CD4-positive, alpha-beta T cell treated with Interleukin-21 for 1 hour (primary cell): ENCODE measurements at regions not wholly inside any gene's neighbourhood (a gene's known extent, or its start where the extent isn't known, plus 50 kb on each side); places are given as distances from the start of the nearest gene placed in this dataset.

Source experiments
- DNase-seq: peaks from one replicate; pipeline ENCODE4 v3.0.0-alpha.2; 2020

- no peak for DNase-seq
Measured at GRCh38 chr5:87069311-87069710, 198.4 kb upstream of the RASA1 start.

- peak; percentile 18 for DNase-seq
Measured at GRCh38 chr5:87069974-87070608, 197.6 kb upstream of the RASA1 start.

- DNase-seq: no peak
Measured at GRCh38 chr5:87074072-87074471, 193.6 kb upstream of the RASA1 start.

- DNase-seq: peak; percentile 52
Measured at GRCh38 chr5:87074934-87075541, 192.6 kb upstream of the RASA1 start.

GRCh38 chr5:87076411-87076810, 191.3 kb upstream of the RASA1 start:
- DNase-seq: no peak

DNA sequence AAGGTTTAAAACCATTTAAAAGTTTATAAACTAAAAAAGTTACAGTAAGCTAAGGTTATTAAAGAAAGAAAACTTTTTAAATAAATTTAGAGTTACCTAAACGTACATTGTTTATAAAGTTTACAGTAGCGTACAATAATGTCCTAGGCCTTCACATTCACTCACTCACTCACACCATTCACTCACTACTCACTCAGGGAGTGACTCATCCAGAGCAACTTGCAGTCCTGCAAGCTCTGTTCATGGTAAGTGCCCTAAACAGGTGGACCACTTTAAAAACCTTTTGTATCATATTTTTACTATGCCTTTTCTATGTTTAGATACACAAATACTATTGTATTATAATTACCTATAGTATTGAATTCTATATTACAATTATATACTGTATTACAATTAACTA, 190.8 kb upstream of the RASA1 start:
- no peak for DNase-seq

- DNase-seq: no peak
Measured at GRCh38 chr5:87079219-87079618, 188.5 kb upstream of the RASA1 start.

DNA sequence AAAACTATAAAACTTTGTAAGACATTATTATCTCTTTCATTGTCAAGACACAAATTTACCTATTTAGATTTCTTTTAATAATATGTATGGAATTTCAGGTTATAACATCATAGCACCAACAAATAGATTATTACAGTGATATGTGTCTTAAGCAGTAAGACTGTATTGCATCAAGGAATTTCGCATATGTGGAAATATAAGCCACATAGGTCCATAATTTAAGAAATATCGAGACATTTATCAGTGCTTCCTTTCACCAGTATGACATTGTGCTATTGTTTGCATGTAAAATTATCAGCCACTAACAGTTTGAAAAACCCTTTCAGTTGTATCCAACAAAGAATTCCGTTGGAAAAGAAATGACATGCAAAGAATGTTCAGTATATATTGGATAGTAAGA, 186.7 kb upstream of the RASA1 start:
- DNase-seq: no peak

GRCh38 chr5:87081511-87082372, 185.9 kb upstream of the RASA1 start:
- DNase-seq: peak; percentile 47

- no peak for DNase-seq
Measured at GRCh38 chr5:87094347-87094746, 173.3 kb upstream of the RASA1 start.

GRCh38 chr5:87094833-87095232, 172.8 kb upstream of the RASA1 start:
- DNase-seq: no peak

- no peak for DNase-seq
Measured at GRCh38 chr5:87095787-87096186, 171.9 kb upstream of the RASA1 start.

DNA sequence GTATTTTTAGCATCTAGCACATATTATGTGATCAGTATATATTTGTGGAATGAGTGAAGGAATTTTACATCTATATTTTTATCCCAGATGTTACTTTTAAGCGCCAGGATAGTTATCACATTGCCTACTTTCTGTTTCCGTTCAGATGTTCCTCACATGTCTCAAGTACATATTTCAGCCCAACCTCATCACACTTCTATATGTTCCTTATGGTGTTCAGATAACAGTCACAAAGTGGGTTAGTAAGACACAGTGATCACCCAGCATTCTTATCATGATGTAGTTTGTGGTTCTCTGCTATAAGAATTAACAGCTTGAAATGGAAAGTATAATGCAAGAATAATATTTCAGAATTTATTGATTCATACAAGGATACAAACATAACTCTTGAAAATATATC, 170.0 kb upstream of the RASA1 start:
- DNase-seq: no peak

GRCh38 chr5:87099291-87099839, 168.3 kb upstream of the RASA1 start:
- no peak for DNase-seq

DNA sequence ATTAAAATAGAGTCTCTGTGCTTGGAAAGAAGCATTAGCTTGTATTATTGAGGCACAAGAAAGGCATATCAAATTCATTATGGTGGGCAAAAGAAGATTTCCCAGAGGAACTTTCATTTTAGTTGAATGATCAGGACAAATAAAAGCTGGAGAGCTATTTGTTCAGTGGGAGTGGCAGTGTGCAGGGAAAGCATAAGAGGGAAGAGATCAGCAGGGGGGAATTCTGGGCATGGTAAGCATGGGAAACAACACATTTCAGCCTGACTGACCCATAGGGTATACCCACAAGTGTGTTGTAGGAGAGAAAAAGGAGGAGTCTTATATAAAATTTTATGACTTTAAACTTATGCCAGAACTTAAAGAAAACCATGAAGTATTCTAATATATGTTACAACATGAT, 167.7 kb upstream of the RASA1 start:
- DNase-seq: no peak

DNA sequence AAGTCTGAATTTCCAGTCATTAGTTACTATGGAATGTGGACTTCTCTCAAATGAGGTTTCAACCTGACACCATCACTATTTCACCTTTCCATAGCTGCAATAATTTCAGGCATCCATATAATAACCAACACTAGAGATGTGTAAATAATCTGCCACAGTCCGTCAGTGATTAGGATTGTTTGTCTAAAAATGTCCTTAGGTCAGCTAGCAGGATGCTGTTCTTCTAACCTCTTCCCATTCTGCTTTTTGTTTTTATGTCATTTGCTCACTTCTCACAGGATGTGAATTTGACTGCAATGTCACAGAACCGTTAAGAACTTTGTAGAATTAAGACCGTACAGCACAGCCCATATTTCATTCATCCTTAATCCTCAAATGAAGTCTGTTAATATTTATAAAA, 166.4 kb upstream of the RASA1 start:
- no peak for DNase-seq

GRCh38 chr5:87102841-87103240, 164.8 kb upstream of the RASA1 start:
- no peak for DNase-seq

- DNase-seq: no peak
Measured at GRCh38 chr5:87103616-87104287, 163.9 kb upstream of the RASA1 start.

DNA sequence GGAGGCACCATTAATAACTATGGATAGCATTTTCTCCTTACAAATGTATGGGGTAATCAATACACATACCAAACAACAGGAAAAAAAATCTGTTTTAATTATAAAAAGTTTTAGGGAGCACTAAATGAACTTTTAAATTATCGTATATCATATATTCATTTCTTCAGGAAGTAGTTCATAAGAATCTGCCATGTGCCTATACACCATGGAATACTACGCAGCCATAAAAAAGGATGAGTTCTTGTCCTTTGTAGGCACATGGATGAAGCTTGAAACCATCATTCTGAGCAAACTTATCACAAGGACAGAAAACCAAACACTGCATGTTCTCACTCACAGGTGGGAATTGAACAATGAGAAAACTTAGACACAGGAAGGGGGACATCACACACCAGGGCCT, 162.1 kb upstream of the RASA1 start:
- no peak for DNase-seq

GRCh38 chr5:87109746-87110145, 157.9 kb upstream of the RASA1 start:
- DNase-seq: no peak

GRCh38 chr5:87110721-87111120, 157.0 kb upstream of the RASA1 start:
- DNase-seq: no peak

DNA sequence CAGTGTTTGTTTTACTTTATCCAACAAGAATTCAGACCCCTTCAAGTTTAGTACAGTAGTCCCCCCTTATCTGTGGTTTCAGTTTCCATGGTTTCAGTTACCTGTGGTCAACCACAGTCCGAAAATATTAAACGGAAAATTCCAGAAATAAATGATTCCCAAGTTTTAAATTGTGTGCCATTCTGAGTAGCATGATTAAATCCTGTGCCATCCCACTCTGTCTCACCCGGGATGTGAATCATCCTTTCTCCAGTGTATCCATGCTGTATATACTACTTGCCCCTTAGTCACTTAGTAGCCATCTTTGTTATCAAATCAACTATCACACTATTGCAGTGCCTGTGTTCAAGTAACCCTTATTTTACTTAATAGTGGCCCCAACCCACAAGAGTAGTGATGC, 153.8 kb upstream of the RASA1 start:
- no peak for DNase-seq

DNA sequence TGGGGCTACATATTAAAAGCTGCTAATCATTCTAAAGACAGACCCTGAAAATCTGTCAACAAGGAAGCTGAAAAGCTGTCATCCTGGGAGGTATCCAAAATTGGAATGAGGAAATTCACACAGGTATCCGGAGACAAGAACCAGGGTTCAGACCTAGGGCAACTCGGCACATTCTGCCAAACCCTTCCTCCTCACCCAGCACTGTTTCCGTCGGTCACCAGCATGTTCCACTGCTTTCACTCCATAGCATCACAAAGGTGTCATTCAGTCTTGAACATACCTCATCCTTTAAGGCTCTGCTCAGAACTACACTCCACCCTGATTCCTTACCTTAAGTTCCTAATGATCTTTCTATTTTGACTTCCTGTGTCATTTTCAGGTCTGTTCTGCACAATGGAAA, 153.1 kb upstream of the RASA1 start:
- no peak for DNase-seq
